ENCODE measurements at regions not wholly inside any gene's neighbourhood (a gene's known extent, or its start where the extent isn't known, plus 50 kb on each side); places are given as distances from the start of the nearest gene placed in this dataset.

GRCh38 chr15:70308011-70308734 lies 210.5 kb upstream of the TLE3 start:
- no peak overlapping the region for H3K4ac ChIP-seq (replicated peaks; ENCODE audit: insufficient read length, low read depth, low read length)
- H3K4me3 ChIP-seq (ENCODE audit: extremely low read depth in 1 of 4, insufficient read depth in 2 of 4, low read depth in 3 of 4, low read length in 4 of 4) = no peak overlapping the region
- WGBS, 2 experiments (ENCODE audit: extremely low coverage in 1 of 2, insufficient coverage in 1 of 2, insufficient read length in 1 of 2, insufficient replicate concordance in 2 of 2, low coverage in 1 of 2, low lambda C conversion rate in 2 of 2, missing lambda C conversion rate in 1 of 2) = 86% methylated on average over 4 of the region's 4 CpGs; no CpG with 5 or more reads in 1 of the 2 experiments
- no peak overlapping the region for H3K56ac ChIP-seq (replicated peaks; ENCODE audit: insufficient read length, low read depth, low read length)
- no peak overlapping the region for H3K9ac ChIP-seq (replicated peaks in 1 of 4; ENCODE audit: extremely low read depth in 1 of 4, low read depth in 3 of 4, low read length in 3 of 4)
- H2BK120ac ChIP-seq (replicated peaks; ENCODE audit: low read depth, low read length) = no peak overlapping the region
- H4K5ac ChIP-seq (ENCODE audit: insufficient read length, low read depth, low read length) = no peak overlapping the region
- no peak overlapping the region for H2AK5ac ChIP-seq (ENCODE audit: low read depth, low read length)
- H3K79me1 ChIP-seq (ENCODE audit: low read depth, low read length) = no peaks in the 10 kb centered on the region
- 0 out of 2 replicates have a peak overlapping the region, but pooled peaks have one; percentile 11 for H2BK12ac ChIP-seq (ENCODE audit: low read depth, low read length)
- H4K91ac ChIP-seq (replicated peaks; ENCODE audit: insufficient read length, low read length) = peak overlapping the region; percentile 10
- no peak overlapping the region for H3K27ac ChIP-seq (ENCODE audit: low read depth, low read length)
- peaks cover 0 to 3% (median 0%) of the 10 kb centered on the region in 4 experiments; a peak in 2 of 7 replicates for H3K4me1 ChIP-seq (replicated peaks in 1 of 4; ENCODE audit: control insufficient read depth in 3 of 4, insufficient read depth in 4 of 4, low read length in 3 of 4)
- H2BK20ac ChIP-seq (ENCODE audit: low read length) = no peak overlapping the region
- no peaks in the 10 kb centered on the region for H3K79me2 ChIP-seq (ENCODE audit: control insufficient read depth in 1 of 2, insufficient read depth in 2 of 2, low read length in 2 of 2)
- no peak overlapping the region for H3K23ac ChIP-seq (ENCODE audit: insufficient read length)
- ChIA-PET POLR2A (ENCODE audit: partially characterized antibody) (interaction anchor here (1.5 kb wide), 1 partner anchor 69 kb away, joined by 3 read pairs; no protein-coding TSS in a partner anchor), CTCF (ENCODE audit: partially characterized antibody) (no interaction called here)
- no peak overlapping the region for H3K18ac ChIP-seq (ENCODE audit: extremely low read depth, low read length)
- peaks cover 0 to 2% of the 10 kb centered on the region in 2 experiments; a peak in 1 of 4 replicates for H3K9me3 ChIP-seq (ENCODE audit: insufficient read depth in 2 of 2, low read depth in 1 of 2, low read length in 1 of 2)
- H2AFZ ChIP-seq (ENCODE audit: low read length) = no peak overlapping the region
- no peak for FAIRE-seq
- no peaks in the 10 kb centered on the region for H3K36me3 ChIP-seq (ENCODE audit: control insufficient read depth in 2 of 4, insufficient read depth in 4 of 4, low read length in 3 of 4)
- H3K14ac ChIP-seq (ENCODE audit: insufficient read length) = no peak overlapping the region
- peaks cover 5% of the 10 kb centered on the region; the same call in 1 of the 2 replicates for H3K23me2 ChIP-seq (ENCODE audit: low read depth, low read length)
- no peak for DNase-seq (ENCODE audit: low read depth in 1 of 2, low spot score in 2 of 2)
- no peak overlapping the region for H3K4me2 ChIP-seq (ENCODE audit: insufficient read depth in 1 of 2, low read depth in 2 of 2, low read length in 2 of 2)
- H2BK15ac ChIP-seq (ENCODE audit: low read length) = no peak overlapping the region
- no peaks in the 10 kb centered on the region; a peak in 1 of 7 replicates for H3K27me3 ChIP-seq (replicated peaks in 1 of 4; ENCODE audit: control insufficient read depth in 3 of 4, extremely low read depth in 1 of 4, insufficient read depth in 3 of 4, low read length in 3 of 4)
- no peaks in the 10 kb centered on the region for H4K20me1 ChIP-seq (replicated peaks in 1 of 2; ENCODE audit: control insufficient read depth in 1 of 2, insufficient read depth in 2 of 2, low read length in 2 of 2)
- H2BK5ac ChIP-seq (ENCODE audit: low read depth, low read length) = no peak overlapping the region
- H4K8ac ChIP-seq (ENCODE audit: extremely low read depth, insufficient read depth, low read length) = no peak overlapping the region
- TF ChIP-seq FOSL1 (IDR thresholded peaks at IDR 0.05; ENCODE audit: insufficient read depth, low read depth, low read length) (no peak), POU5F1 (IDR thresholded peaks at IDR 0.05; ENCODE audit: low read depth, low read length) (no peak), GTF2F1 (IDR thresholded peaks at IDR 0.05; ENCODE audit: borderline replicate concordance, low read depth, low read length) (no peak), TAF1 (IDR thresholded peaks at IDR 0.05; ENCODE audit: low read depth, low read length) (no peak), KDM1A (IDR thresholded peaks at IDR 0.05; ENCODE audit: borderline replicate concordance, low read length) (no peak), KDM5A (IDR thresholded peaks at IDR 0.05; ENCODE audit: low read length) (no peak), SUZ12 (IDR thresholded peaks at IDR 0.05; ENCODE audit: low read length) (no peak), BACH1 (IDR thresholded peaks at IDR 0.05; ENCODE audit: low read length) (no peak), ATF2 (IDR thresholded peaks at IDR 0.05; ENCODE audit: low read length) (no peak), BRCA1 (IDR thresholded peaks at IDR 0.05; ENCODE audit: low read depth, low read length) (no peak), ASH2L (IDR thresholded peaks at IDR 0.05; ENCODE audit: low read length) (no peak), CREB1 (IDR thresholded peaks at IDR 0.05) (no peak)

All from H1 (cell line).